ENCODE measurements at regions not wholly inside any gene's neighbourhood (a gene's known extent, or its start where the extent isn't known, plus 50 kb on each side); places are given as distances from the start of the nearest gene placed in this dataset.
"Not testable (repeated sequence)": the region's sequence is repeated elsewhere in the genome, so short reads cannot be mapped to it uniquely, and the experiment has no call there.

DNA sequence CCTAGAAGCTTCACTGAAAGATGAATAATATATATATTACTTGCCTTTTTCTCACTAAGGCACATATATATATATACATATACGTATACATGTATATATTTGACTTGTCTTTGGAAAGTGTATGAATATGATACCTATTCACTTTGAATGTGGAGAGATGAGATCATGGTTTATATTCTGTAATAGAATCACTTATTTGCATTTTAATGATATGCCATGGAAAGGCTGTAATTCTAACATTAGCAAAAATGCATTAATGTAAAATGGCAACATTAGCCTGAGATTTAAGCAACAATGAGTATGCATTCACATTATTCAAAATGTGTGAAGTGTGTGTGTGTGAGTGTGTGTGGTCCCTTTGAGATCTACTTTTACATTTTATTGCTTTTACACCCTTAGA, 54.5 kb upstream of the PRKD1 start:
- no peak for DNase-seq (ENCODE audit: low read depth, low spot score)

DNA sequence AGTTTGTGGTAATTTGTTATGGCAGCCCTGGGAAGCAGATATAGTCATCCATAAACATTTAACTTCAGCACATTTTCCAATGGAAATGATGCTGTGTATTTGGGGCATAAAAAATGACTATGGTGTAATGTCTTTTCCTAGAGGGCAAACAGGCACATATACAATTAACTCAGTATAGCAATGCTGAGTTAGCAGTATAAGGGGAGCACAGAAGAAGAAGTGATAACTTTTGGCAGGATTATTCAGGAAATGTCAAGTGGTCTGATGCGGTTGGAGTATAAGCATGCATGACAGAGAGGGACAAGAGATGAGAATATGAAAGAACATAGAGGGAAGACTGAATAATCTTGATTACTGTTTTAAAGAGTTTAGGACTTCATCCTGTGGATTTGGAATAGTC, 55.3 kb upstream of the PRKD1 start:
- no peak for DNase-seq (ENCODE audit: low read depth, low spot score)

DNA sequence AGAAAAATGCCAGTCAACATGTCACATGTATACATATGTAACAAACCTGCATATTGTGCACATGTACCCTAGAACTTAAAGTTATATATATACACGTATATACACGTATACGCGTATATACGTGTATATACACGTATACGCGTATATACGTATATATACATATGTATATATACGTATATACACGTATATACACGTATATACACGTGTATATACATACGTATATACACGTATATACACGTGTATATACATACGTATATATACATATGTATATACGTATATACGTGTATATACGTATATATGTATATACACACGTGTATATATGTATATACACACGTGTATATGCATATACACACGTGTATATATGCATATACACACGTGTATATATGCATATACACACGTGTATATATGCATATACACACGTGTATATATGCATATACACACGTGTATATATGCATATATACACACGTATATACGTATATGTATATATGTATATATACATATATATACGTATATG, 62.8 kb upstream of the PRKD1 start:
- not testable (repeated sequence) for DNase-seq (ENCODE audit: low read depth, low spot score)

DNA sequence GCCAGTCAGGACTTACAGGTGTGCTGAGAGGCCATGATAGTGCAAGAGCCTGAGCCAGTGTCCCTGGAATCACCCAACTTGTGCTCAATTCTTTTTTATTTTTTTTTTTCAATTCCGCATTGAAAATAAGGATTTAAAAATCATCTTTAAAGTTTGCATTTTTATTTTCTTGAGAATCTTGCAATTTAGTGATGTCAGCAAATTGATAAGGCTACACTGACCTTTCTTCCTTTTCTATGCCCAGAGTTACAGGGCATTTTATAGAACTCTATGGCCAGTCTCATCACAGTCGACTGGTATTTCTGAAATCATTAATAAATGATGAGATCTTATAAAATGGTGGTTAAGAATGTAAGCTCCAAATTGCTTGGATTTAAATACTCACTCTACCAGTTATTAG, 63.3 kb upstream of the PRKD1 start:
- DNase-seq (ENCODE audit: low read depth, low spot score), result no peak

DNA sequence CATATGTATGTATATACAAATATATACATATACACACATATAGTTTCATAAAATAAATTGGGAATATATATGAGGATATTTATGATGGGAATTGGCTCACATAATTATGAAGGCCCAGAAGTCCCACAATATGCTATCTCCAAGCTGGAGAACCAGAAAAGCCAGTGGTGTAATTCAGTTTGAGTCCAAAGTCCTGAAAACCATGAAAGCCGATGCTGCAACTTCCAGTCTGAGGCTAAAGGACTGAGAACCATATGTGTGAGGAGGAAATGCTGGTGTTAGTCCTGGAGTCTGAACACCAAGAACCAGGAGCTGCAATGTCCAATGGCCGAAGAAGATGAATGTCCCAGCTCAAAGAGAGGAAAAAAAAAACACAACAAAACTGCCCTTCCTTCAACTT, 65.5 kb upstream of the PRKD1 start:
- no peak for DNase-seq (ENCODE audit: low read depth, low spot score)

DNA sequence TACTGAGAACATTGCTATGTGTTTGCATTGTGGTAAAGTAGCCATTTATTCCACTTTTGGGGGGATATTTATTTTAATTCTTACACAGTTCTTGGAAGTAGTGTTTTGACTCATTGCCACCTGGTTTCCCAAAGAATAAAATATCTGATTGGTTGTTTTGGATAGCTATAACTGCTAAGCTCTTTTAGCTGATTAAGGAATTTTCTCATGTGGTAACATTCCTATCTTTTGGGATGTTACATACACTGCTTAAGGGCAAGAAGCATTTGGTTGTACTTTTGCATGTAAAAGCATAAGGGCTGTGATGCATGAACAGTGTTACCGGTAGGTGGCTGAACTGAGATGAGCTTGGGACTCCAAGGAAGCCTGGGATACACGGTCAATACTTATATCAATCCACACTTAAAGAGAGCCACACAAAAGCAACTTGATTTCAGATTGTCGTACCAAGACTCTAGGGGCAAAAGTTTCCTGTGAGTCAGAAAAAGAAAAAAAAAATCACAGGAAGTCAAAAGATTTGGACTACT, 71.4 kb upstream of the PRKD1 start:
- DNase-seq (ENCODE audit: low read depth, low spot score), result no peak

DNA sequence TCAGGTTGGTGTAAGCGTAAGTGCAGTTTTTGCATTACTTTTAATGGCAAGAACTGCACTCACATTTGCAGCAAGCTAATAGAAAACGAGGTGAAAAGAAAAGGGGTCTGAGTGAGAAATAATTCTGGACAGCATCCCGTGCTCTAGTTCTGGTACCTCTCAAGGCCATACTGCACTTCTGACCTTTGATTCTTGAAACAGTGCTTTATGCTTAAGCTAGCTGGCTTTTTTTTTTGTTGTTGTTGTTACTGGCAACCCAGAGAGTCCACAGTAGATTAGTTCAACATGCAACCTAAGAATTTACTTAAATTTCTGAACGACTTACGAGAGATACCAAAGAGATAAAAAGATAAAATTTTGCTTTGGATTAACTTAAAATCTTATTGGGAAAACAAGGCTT, 75.2 kb upstream of the PRKD1 start:
- no peak for DNase-seq (ENCODE audit: low read depth, low spot score)

DNA sequence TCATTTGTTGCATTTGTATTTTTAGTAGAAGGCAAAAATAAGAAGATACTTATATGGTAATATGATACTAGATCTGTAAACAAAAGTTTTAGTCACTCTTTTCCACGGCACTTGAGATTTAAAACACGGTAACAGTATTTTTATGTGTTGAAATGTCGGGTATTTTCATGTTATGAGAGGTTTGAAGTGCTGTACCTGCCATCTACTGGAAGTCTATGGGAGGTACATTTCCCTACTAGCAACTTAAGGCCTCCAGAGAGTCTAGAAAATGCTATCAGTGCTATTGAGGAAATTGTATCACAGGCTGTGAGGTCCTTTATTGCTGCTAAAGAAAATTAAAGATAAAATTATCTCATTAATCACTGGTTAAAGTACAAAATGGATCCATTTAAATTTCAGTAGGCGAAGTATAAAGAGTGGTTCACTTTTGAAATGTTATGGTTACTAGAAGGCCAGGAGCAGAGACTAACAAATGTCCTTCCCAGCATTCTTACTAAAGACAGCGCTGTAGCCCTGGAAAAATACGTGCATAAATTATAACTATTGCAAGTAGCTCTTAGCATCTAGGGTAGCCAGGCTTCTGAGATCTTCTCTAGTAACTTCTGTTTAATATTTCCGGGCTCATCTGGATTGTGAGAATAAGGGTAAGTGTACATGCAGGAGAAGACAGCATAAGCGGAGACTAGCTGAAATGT, 77.6 kb upstream of the PRKD1 start:
- no peak for DNase-seq (ENCODE audit: low read depth, low spot score)

DNA sequence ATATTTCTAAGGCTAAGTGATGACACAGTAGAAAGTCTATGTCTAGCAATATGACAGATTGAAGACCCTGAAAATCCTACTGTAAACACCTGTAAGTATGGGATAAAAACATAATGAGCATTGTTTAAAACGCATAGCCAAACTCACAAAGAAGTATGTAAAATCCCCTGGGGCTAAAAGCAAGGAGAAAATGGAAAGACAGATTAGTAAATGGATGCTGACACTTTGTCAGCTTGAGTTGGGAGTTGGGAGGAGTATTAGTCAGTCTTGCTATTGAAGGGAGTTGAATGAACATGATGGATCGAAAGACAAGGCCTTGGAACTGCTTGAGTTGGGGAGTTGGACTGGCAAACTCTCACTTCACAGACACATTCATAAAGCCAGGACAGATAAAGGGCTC, 79.0 kb upstream of the PRKD1 start:
- DNase-seq (ENCODE audit: low read depth, low spot score), result no peak

DNA sequence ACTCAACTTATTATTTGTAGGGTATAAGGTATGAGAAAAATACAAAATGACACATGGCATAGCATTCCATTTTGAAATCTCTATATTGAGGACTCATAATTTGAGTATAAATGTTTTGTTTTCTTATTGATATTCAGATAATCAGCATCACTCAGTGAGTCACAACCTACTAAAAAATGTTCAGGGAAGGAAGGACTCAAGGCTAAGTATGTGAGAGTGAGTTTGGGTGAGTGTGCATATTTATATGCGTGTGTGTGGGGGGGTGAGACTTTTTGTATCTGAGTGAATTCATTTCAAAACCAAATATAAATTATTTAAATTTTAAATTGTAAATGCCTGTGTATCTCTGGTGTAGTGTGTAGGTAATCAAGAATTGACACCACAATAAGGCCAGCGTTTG, 87.8 kb upstream of the PRKD1 start:
- DNase-seq (ENCODE audit: low read depth, low spot score), result no peak

DNA sequence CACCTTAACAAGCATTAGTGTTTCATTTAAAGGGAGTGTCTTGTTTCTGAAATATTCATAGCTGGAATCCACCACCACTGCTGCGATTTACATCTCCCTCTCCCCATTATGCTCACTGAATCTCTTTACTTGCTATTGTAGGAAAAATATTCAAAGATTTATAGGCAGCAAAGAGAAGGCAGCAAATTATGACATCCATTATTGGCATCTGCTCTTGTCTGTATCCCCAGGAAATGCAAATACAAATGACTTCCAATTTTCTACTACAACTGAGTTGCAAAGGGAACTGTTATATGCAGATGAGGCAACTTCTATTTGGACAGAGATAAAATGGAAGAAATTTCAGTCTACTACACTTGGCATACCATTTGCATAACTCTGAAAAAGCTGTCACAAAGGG, 88.4 kb upstream of the PRKD1 start:
- no peak for DNase-seq (ENCODE audit: low read depth, low spot score)

DNA sequence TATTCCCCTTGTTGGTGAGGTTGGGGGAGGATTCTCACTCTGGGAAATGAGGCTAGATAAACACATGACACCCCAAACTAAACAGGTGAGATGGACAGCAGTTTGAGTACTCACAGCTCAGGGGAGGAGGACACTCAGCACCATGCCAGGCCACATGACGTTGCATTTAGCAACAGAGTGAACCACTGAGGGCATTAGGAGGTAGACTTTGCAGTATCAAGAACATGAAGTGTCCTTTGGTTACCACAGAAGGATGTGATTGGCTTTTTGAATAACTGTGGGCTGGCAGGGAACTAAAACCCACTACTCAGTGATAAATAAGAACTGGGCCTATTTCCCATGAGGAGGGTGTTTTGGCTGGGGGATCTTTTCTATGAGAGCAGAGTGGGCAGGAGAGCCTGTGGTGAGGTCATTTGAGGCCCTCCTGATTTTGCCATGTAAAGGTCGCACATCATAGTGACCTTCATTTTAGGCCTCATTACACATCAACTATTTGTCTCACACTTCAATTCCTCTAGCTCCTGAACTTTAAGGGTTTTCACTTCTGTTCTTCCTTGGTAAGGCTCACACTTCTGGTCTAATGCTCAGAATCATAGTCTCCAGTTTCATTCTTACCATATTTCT, 89.8 kb upstream of the PRKD1 start:
- no peak for DNase-seq (ENCODE audit: low read depth, low spot score)

DNA sequence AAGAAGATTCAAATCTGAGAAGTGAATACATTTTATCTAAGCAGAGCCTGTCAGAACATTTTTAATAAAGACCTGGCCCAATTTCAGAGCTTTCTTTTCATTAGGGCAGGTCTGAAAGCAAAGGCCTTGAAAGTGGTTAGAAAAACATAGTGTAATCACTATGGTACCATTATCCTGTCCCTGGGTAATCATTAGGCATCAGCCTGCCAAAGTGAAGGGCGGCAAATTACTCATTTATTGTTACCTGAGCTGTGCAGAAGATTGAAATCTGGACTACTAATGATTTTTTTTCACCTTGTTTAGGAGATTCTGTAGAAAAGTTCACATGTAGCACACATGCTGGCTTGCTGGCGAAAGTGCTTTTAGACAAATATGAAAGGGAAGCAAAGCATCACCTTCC, 92.6 kb upstream of the PRKD1 start:
- DNase-seq (ENCODE audit: low read depth, low spot score), result no peak

DNA sequence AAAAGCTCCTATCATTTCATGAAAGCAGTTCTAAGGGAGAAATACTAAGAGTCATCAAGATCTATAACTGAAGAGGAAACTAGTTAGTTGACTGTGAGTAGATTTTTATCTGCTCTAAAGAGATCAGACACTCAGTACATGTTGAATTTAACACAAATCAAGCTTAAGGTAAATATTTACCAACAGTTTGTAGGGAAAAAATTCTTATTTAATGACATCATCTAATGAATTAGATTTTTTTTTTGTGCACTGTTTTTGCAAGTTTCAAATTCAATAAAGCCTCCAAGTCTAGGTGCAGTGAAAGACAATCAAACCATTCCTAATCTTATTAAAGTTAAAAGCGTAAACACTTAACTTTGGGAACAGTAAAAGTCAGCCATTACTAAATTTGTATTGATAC, 93.0 kb upstream of the PRKD1 start:
- DNase-seq (ENCODE audit: low read depth, low spot score), result no peak

DNA sequence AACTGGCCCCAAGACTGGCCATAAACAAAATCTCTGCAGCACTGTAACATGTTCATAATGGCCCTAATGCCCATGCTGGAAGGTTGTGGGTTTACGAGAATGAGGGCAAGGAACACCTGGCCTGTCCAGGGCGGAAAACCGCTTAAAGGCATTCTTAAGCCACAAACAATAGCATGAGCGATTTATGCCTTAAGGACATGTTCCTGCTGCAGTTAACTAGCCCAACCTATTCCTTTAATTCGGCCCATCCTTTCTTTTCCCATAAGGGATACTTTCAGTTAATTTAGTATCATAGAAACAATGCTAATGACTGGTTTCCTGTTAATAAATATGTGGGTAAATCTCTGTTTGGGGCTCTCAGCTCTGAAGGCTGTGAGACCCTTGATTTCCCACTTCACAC, 95.7 kb upstream of the PRKD1 start:
- not testable (repeated sequence) for DNase-seq (ENCODE audit: low read depth, low spot score)

DNA sequence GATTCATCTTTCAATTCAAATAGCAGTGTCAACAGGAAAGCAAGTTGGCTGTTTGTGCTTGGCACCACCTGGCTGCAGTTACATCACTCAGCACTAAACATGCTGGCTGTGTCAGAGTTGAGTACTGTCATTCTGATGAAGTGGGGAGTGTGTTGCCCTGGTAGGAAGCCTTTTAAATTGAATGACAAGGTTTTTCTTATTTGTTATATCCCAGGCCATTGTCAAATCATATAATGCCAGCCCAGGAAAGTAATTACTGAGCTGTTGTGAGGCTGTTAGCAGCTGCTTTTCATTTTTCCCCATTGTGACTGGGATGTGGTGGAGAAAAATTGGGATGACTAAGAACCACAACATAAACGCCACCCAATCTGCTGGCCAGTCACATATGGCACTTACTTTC, 106.5 kb upstream of the PRKD1 start:
- DNase-seq (ENCODE audit: low read depth, low spot score), result no peak

DNA sequence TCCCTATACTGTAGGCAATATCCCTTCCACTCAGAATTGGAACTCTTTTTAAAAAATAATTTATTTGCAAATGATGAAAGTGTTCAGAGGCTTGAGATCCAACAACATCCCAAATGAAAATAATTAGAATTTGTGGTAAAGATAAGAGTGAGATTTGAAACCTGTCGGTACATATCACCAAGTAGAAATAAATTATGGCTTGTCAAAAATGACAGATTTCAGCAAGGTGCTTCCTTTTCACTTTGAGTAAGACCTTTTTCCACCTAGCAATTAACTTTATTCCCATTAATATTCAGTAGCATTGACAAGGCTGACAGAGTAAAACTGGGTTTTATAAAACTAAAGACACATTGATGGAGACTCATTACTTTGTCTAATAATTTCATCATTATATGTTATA, 107.7 kb upstream of the PRKD1 start:
- no peak for DNase-seq (ENCODE audit: low read depth, low spot score)

DNA sequence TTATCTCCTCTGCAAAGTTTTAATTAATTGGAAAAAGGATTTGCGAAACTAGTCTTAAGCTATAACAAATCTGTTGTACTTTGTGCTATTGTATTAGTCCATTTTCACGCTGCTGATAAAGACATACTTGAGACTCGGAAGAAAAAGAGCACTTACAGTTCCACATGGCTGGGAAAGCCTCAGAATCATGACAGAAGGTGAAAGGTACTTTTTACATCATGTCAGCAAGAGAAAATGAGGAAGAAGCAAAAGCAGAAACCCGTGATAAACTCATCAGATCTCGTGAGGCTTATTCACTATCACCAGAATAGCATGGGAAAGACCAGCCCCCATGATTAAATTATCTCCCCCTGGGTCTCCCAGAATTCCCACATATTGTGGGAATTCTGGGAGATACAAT, 118.1 kb upstream of the PRKD1 start:
- no peak for DNase-seq (ENCODE audit: low read depth, low spot score)

DNA sequence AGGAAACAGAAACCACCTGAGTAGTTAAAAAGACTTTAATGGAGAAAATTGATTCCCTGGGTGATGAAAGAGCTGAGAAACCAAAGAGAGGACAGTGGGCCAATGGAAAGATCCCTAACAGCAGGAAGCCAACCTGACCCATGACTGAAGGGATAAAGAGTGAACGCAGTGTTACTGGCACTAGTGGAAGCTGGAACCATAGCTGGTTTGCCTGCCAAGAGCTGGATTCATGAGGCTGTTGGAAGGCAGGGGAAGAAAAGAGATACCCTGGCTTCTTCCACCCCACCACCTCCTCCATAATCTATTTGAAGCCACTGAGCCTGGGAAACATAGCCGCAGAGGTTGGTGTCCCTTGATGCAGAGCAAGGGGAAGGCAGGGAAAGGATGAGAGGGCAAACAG, 125.5 kb upstream of the PRKD1 start:
- no peak for DNase-seq (ENCODE audit: low read depth, low spot score)

DNA sequence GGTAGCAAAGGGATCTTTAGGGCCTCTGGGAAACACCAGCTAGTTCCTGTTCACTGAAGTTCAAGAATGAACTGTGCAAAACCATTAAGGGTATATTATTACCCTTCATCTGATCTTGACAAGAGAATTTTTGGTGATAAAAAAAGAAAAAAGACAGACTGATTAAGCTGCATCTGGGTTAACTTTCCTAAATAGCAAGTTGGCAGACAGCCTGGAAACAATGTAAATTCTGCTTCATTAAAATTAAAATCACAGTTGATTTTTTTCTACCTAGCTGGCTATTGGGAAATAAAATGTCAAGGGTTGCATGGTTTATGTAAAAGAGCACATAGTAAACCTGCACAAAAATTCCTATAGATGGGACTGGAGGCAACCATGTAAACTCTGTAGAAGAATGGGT, 126.6 kb upstream of the PRKD1 start:
- DNase-seq (ENCODE audit: low read depth, low spot score), result no peak

DNA sequence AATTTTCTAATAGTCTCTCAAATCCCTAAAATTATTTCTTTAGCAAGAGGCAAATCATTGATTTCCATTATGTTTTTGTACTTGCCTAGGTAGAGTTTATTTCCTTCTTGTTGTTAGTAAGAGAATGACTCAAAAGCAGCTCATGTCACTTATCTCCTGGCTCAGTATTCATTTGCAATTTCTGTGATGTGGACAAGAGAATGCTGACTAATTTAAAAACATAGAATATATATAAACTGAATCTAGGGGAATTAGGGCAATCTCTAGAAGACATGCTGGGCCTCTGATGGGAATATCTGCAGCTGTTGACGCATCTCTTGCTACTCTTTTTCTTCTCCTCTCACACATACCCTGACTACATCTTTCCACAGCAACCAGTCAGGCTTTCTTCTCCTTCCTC, 130.8 kb upstream of the PRKD1 start:
- no peak for DNase-seq (ENCODE audit: low read depth, low spot score)

DNA sequence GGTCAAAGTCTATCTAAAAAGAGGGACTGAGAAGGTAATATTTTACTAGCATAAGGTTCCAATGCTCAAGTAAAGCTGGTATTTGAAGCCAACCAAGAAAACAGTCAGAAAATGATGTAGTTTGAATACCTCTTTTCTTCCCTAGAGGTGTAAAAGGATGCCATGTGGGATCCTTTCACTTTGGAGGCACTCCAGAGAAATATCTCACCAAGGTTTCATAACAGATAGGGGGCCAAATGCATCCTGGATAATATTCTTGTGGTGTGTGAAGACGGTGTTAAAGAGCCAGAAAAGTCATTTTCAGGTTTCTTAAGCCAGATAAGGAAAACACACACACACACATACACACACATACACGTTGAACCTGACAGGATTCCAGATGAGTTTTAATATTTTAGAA, 136.1 kb upstream of the PRKD1 start:
- DNase-seq (ENCODE audit: low read depth, low spot score), result no peak

DNA sequence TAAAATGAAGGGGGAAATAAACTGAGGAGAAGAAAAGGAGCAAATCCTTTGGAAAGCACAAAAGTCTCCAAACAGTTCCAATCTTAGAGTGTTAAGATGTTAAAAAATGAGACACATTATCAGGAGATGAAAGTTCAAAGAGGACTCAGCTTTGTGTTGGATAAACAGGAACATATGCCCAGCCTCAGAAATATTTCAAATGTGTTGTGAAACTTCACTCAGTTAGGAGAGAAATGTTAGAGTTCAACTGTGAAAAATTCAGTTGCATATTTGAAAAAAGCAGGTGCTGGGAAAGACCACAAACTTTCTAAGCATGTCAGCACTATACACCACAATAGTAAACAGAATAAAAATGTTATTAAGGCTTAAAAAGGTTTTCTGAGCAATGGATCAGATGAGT, 136.8 kb upstream of the PRKD1 start:
- DNase-seq (ENCODE audit: low read depth, low spot score), result no peak
